IMR-90 (cell line): ENCODE measurements at regions not wholly inside any gene's neighbourhood (a gene's known extent, or its start where the extent isn't known, plus 50 kb on each side); places are given as distances from the start of the nearest gene placed in this dataset.

Source experiments
- BHLHE40 ChIP-seq: fragments of 150-350 bp; IDR thresholded peaks from 2 replicates; pipeline ENCODE4 v1.6.1; 2016; ENCODE audit warnings: mild to moderate bottlenecking, low read depth, low read length
- RFX5 ChIP-seq: IDR thresholded peaks from 2 replicates; pipeline ENCODE4 v1.8.0; 2012; ENCODE audit warnings: low read depth, mild to moderate bottlenecking, low read length, moderate library complexity
- TF ChIP-seq, protein P1 (sequence below): conservative IDR thresholded peaks from 2 replicates; pipeline ENCODE4 v1.5.1; 2012; ENCODE audit warnings: mild to moderate bottlenecking, low read depth, low read length, improper control_type of control experiment

DNA sequence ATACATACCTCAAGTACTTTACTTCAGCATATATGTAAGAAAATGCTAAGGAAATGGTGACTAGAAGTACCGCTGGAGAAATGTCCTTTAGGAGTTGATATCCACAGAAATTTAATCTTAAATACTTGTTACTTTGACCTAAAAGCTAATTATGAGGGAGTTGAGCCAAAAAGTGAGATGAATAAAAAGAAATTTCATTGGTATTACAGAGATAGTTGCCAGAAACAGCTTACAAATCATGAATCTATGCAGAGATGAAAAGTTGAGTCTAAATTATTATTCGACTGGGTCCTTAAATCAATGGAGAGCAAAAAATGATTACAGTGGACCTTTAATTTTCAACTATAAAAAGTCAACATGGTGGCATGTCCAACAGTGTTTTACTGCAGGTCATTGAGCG is 160.9 kb downstream of the MZT1 start:
- TF ChIP-seq, protein P1, sequence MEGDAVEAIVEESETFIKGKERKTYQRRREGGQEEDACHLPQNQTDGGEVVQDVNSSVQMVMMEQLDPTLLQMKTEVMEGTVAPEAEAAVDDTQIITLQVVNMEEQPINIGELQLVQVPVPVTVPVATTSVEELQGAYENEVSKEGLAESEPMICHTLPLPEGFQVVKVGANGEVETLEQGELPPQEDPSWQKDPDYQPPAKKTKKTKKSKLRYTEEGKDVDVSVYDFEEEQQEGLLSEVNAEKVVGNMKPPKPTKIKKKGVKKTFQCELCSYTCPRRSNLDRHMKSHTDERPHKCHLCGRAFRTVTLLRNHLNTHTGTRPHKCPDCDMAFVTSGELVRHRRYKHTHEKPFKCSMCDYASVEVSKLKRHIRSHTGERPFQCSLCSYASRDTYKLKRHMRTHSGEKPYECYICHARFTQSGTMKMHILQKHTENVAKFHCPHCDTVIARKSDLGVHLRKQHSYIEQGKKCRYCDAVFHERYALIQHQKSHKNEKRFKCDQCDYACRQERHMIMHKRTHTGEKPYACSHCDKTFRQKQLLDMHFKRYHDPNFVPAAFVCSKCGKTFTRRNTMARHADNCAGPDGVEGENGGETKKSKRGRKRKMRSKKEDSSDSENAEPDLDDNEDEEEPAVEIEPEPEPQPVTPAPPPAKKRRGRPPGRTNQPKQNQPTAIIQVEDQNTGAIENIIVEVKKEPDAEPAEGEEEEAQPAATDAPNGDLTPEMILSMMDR = no peak
- TF ChIP-seq BHLHE40 (no peak), RFX5 (no peak)
